GDM1 (cell line): ENCODE measurements at regions not wholly inside any gene's neighbourhood (a gene's known extent, or its start where the extent isn't known, plus 50 kb on each side); places are given as distances from the start of the nearest gene placed in this dataset.

Source experiments
- DNase-seq: peaks from one replicate; lab custom pipeline; 2025; lab: John Stamatoyannopoulos, UW

- no peak for DNase-seq
Measured at GRCh38 chr3:104510131-104510849, 856.4 kb upstream of the ALCAM start.

GRCh38 chr3:104514371-104514770 lies 852.3 kb upstream of the ALCAM start:
- no peak for DNase-seq

- DNase-seq: no peak
Measured at GRCh38 chr3:104514776-104515175, 851.9 kb upstream of the ALCAM start.

- DNase-seq: no peak
Measured at GRCh38 chr3:104519068-104519467, 847.6 kb upstream of the ALCAM start.

GRCh38 chr3:104519468-104520227 lies 847.1 kb upstream of the ALCAM start:
- no peak for DNase-seq

GRCh38 chr3:104520228-104520655 lies 846.5 kb upstream of the ALCAM start:
- no peak for DNase-seq

- no peak for DNase-seq
Measured at GRCh38 chr3:104521606-104522336, 844.9 kb upstream of the ALCAM start.

- no peak for DNase-seq
Measured at GRCh38 chr3:104523136-104523535, 843.6 kb upstream of the ALCAM start.

GRCh38 chr3:104526901-104527401 lies 839.8 kb upstream of the ALCAM start:
- DNase-seq: no peak

GRCh38 chr3:104530934-104531333 lies 835.8 kb upstream of the ALCAM start:
- no peak for DNase-seq

GRCh38 chr3:104536715-104537114 lies 830.0 kb upstream of the ALCAM start:
- no peak for DNase-seq

- DNase-seq: no peak
Measured at GRCh38 chr3:104537323-104537722, 829.4 kb upstream of the ALCAM start.

GRCh38 chr3:104546301-104546700 lies 820.4 kb upstream of the ALCAM start:
- no peak for DNase-seq

- DNase-seq: no peak
Measured at GRCh38 chr3:104547031-104547430, 819.7 kb upstream of the ALCAM start.

GRCh38 chr3:104548401-104548800 lies 818.3 kb upstream of the ALCAM start:
- DNase-seq: no peak

- DNase-seq: no peak
Measured at GRCh38 chr3:104549099-104549714, 817.5 kb upstream of the ALCAM start.

- DNase-seq: no peak
Measured at GRCh38 chr3:104553121-104553520, 813.6 kb upstream of the ALCAM start.

- DNase-seq: no peak
Measured at GRCh38 chr3:104554425-104554824, 812.3 kb upstream of the ALCAM start.

- DNase-seq: no peak
Measured at GRCh38 chr3:104555728-104556127, 811.0 kb upstream of the ALCAM start.

- DNase-seq: no peak
Measured at GRCh38 chr3:104556372-104557078, 810.2 kb upstream of the ALCAM start.

GRCh38 chr3:104561324-104561723 lies 805.4 kb upstream of the ALCAM start:
- DNase-seq: no peak
